Activated CD4-positive, alpha-beta memory T cell treated with anti-CD3 and anti-CD28 coated beads for 36 hours (primary cell): ENCODE measurements at regions not wholly inside any gene's neighbourhood (a gene's known extent, or its start where the extent isn't known, plus 50 kb on each side); places are given as distances from the start of the nearest gene placed in this dataset.

Source experiments
- CTCF ChIA-PET: fragments of 350-600 bp; sonication (Branson Sonifier 250); formaldehyde crosslinking; loops from one replicate; lab custom pipeline; 2021; ENCODE audit warnings: antibody characterized with exemption, inconsistent platforms; lab: Charles Lee
- POLR2A ChIA-PET: fragments of 350-600 bp; sonication (Branson Sonifier 250); formaldehyde crosslinking; loops from one replicate; lab custom pipeline; 2021; ENCODE audit warnings: antibody characterized with exemption; lab: Charles Lee
- DNase-seq: peaks from one replicate; pipeline ENCODE4 v3.0.0-alpha.2; 2020
- H3K27ac Mint-ChIP-seq: one replicate; pipeline ENCODE4 v1.8.0; 2021; ENCODE audit warnings: mixed read lengths
- H3K27me3 Mint-ChIP-seq: one replicate; pipeline ENCODE4 v1.8.0; 2021; ENCODE audit warnings: mixed read lengths
- H3K36me3 Mint-ChIP-seq: one replicate; pipeline ENCODE4 v1.8.0; 2021; ENCODE audit warnings: mixed read lengths
- H3K4me1 Mint-ChIP-seq: one replicate; pipeline ENCODE4 v1.8.0; 2021; ENCODE audit warnings: low read depth, mixed read lengths
- H3K4me3 Mint-ChIP-seq: one replicate; pipeline ENCODE4 v1.8.0; 2021; ENCODE audit warnings: mild to moderate bottlenecking, mixed read lengths
- H3K9me3 Mint-ChIP-seq: one replicate; pipeline ENCODE4 v1.8.0; 2021; ENCODE audit warnings: mixed read lengths
- intact Hi-C: fragments of 100-400 bp; cut with micrococcal nuclease; formaldehyde crosslinking; loops from one replicate; pipeline ENCODE4 v1.15.1; 2023

GRCh38 chr3:13266005-13266404, 154.1 kb downstream of the NUP210 start:
- DNase-seq: no peak
- Mint-ChIP-seq H3K36me3 (no peaks in the 10 kb centered on the region), H3K4me3 (no peak overlapping the region), H3K4me1 (peaks cover 6% of the 10 kb centered on the region), H3K9me3 (no peaks in the 10 kb centered on the region), H3K27ac (no peak overlapping the region), H3K27me3 (peaks cover 9% of the 10 kb centered on the region)
- ChIA-PET CTCF (no interaction called here), POLR2A (no interaction called here)
- intact Hi-C loops: no loop called here

GRCh38 chr3:13265507-13265906, 154.6 kb downstream of the NUP210 start:
- ChIA-PET CTCF (no interaction called here), POLR2A (no interaction called here)
- Mint-ChIP-seq H3K4me1 (peaks cover 6% of the 10 kb centered on the region), H3K9me3 (no peaks in the 10 kb centered on the region), H3K27me3 (peaks cover 9% of the 10 kb centered on the region), H3K27ac (no peak overlapping the region), H3K36me3 (no peaks in the 10 kb centered on the region), H3K4me3 (no peak overlapping the region)
- DNase-seq: no peak
- intact Hi-C loops: no loop called here

- CTCF ChIA-PET: no interaction called here
- H3K9me3 Mint-ChIP-seq: no peaks in the 10 kb centered on the region
- H3K4me3 Mint-ChIP-seq: no peak overlapping the region
- peaks cover 6% of the 10 kb centered on the region for H3K4me1 Mint-ChIP-seq
- DNase-seq: no peak
- H3K27ac Mint-ChIP-seq: no peak overlapping the region
- no peaks in the 10 kb centered on the region for H3K36me3 Mint-ChIP-seq
- intact Hi-C loops: no loop called here
- H3K27me3 Mint-ChIP-seq: peaks cover 9% of the 10 kb centered on the region
- POLR2A ChIA-PET: no interaction called here
These were observed 155.1 kb downstream of the NUP210 start for GRCh38 chr3:13265016-13265415.

GRCh38 chr3:13264468-13264795, 155.7 kb downstream of the NUP210 start:
- Mint-ChIP-seq H3K4me1 (peaks cover 6% of the 10 kb centered on the region), H3K4me3 (no peak overlapping the region), H3K27me3 (peaks cover 9% of the 10 kb centered on the region), H3K9me3 (no peaks in the 10 kb centered on the region), H3K36me3 (no peaks in the 10 kb centered on the region), H3K27ac (no peak overlapping the region)
- intact Hi-C loops: no loop called here
- POLR2A ChIA-PET: no interaction called here
- DNase-seq: no peak
- CTCF ChIA-PET: no interaction called here

- POLR2A ChIA-PET: no interaction called here
- Mint-ChIP-seq H3K27me3 (peaks cover 8% of the 10 kb centered on the region), H3K9me3 (no peaks in the 10 kb centered on the region), H3K4me3 (no peak overlapping the region), H3K27ac (no peak overlapping the region), H3K4me1 (peaks cover 6% of the 10 kb centered on the region), H3K36me3 (no peaks in the 10 kb centered on the region)
- CTCF ChIA-PET: no interaction called here
- intact Hi-C loops: no loop called here
- no peak for DNase-seq
These were observed 156.2 kb downstream of the NUP210 start for GRCh38 chr3:13263770-13264467.

GRCh38 chr3:13262493-13263211, 157.5 kb downstream of the NUP210 start:
- DNase-seq: no peak
- ChIA-PET POLR2A (no interaction called here), CTCF (interaction anchor here (0.8 kb wide), 1 partner anchor 171 kb away, joined by 3 read pairs; no protein-coding TSS in a partner anchor)
- peaks cover 5% of the 10 kb centered on the region for H3K27me3 Mint-ChIP-seq
- no peaks in the 10 kb centered on the region for H3K9me3 Mint-ChIP-seq
- no peaks in the 10 kb centered on the region for H3K36me3 Mint-ChIP-seq
- intact Hi-C loops: no loop called here
- no peak overlapping the region for H3K27ac Mint-ChIP-seq
- no peak overlapping the region for H3K4me3 Mint-ChIP-seq
- peaks cover 6% of the 10 kb centered on the region for H3K4me1 Mint-ChIP-seq

GRCh38 chr3:13261892-13262291, 158.2 kb downstream of the NUP210 start:
- H3K9me3 Mint-ChIP-seq: no peaks in the 10 kb centered on the region
- intact Hi-C loops: no loop called here
- H3K27me3 Mint-ChIP-seq: peaks cover 5% of the 10 kb centered on the region
- H3K4me1 Mint-ChIP-seq: peaks cover 6% of the 10 kb centered on the region
- ChIA-PET POLR2A (no interaction called here), CTCF (interaction anchor here (0.8 to 0.9 kb wide), 2 partner anchors 21 to 170 kb away, joined by 3 read pairs; no protein-coding TSS in a partner anchor)
- no peaks in the 10 kb centered on the region for H3K36me3 Mint-ChIP-seq
- DNase-seq: no peak
- no peak overlapping the region for H3K4me3 Mint-ChIP-seq
- H3K27ac Mint-ChIP-seq: no peak overlapping the region

- no peak for DNase-seq
- Mint-ChIP-seq H3K27me3 (peaks cover 5% of the 10 kb centered on the region), H3K27ac (no peak overlapping the region), H3K36me3 (no peaks in the 10 kb centered on the region), H3K9me3 (no peaks in the 10 kb centered on the region), H3K4me1 (peaks cover 6% of the 10 kb centered on the region), H3K4me3 (no peak overlapping the region)
- ChIA-PET POLR2A (no interaction called here), CTCF (interaction anchor here (0.9 kb wide), 1 partner anchor 21 kb away, joined by 3 read pairs; no protein-coding TSS in a partner anchor)
- intact Hi-C loops: no loop called here
These were observed 158.9 kb downstream of the NUP210 start for GRCh38 chr3:13261104-13261830.

- no peaks in the 10 kb centered on the region for H3K9me3 Mint-ChIP-seq
- H3K27me3 Mint-ChIP-seq: peaks cover 5% of the 10 kb centered on the region
- intact Hi-C loops: no loop called here
- no peaks in the 10 kb centered on the region for H3K36me3 Mint-ChIP-seq
- DNase-seq: no peak
- H3K4me1 Mint-ChIP-seq: peaks cover 6% of the 10 kb centered on the region
- CTCF ChIA-PET: interaction anchor here (1.0 kb wide), 1 partner anchor 203 kb away, joined by 3 read pairs; no protein-coding TSS in a partner anchor
- H3K27ac Mint-ChIP-seq: no peak overlapping the region
- POLR2A ChIA-PET: no interaction called here
- no peak overlapping the region for H3K4me3 Mint-ChIP-seq
These were observed 159.6 kb downstream of the NUP210 start for GRCh38 chr3:13260259-13261103.

GRCh38 chr3:13259831-13260230, 160.3 kb downstream of the NUP210 start:
- no peaks in the 10 kb centered on the region for H3K9me3 Mint-ChIP-seq
- intact Hi-C loops: no loop called here
- H3K4me1 Mint-ChIP-seq: peaks cover 6% of the 10 kb centered on the region
- H3K4me3 Mint-ChIP-seq: no peak overlapping the region
- no peak overlapping the region for H3K27ac Mint-ChIP-seq
- POLR2A ChIA-PET: no interaction called here
- no peaks in the 10 kb centered on the region for H3K36me3 Mint-ChIP-seq
- DNase-seq: no peak
- peaks cover 2% of the 10 kb centered on the region for H3K27me3 Mint-ChIP-seq
- CTCF ChIA-PET: interaction anchor here (1.0 kb wide), 1 partner anchor 204 kb away, joined by 3 read pairs; no protein-coding TSS in a partner anchor

GRCh38 chr3:13258986-13259514, 161.1 kb downstream of the NUP210 start:
- Mint-ChIP-seq H3K9me3 (no peaks in the 10 kb centered on the region), H3K27me3 (no peaks in the 10 kb centered on the region), H3K36me3 (no peaks in the 10 kb centered on the region), H3K4me3 (no peak overlapping the region), H3K27ac (no peak overlapping the region), H3K4me1 (peaks cover 6% of the 10 kb centered on the region)
- DNase-seq: no peak
- ChIA-PET POLR2A (no interaction called here), CTCF (no interaction called here)
- intact Hi-C loops: no loop called here
